ENCODE measurements at regions not wholly inside any gene's neighbourhood (a gene's known extent, or its start where the extent isn't known, plus 50 kb on each side); places are given as distances from the start of the nearest gene placed in this dataset.

DNA sequence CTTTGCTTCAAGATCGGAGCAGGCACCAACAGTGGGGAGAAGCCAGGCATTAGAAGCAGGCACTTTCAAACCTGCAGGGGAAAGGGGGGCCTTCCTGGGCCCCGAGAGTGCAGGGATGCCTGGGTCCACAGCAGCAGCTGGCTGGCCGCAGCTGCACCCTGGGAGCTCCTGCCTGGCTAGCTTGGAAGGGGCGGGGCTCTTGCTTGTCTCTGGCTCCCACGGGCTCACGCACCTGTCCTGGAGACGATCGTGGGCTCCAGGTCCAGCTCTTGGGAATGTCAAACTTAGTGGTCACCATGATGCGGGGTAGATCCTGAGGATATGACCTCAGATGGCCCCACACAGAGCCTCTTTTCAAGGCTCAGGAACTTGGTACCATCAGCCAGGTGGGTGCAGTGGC is 1673.2 kb downstream of the LRRC4C start:
- TF ChIP-seq CEBPB (IDR thresholded peaks at IDR 0.05) (no peak), RNF2 (IDR thresholded peaks at IDR 0.05; ENCODE audit: borderline replicate concordance, low read depth) (no peak), CTCF (IDR thresholded peaks at IDR 0.05) (no peak), POLR2A (IDR thresholded peaks at IDR 0.05; ENCODE audit: low read length) (no peak), MAZ (IDR thresholded peaks at IDR 0.05; ENCODE audit: borderline replicate concordance, low read depth, low read length) (no peak), HDAC2 (IDR thresholded peaks at IDR 0.05) (no peak), HOXB5 (CRISPR knock-in tag; IDR thresholded peaks at IDR 0.05) (no peak), JUN (IDR thresholded peaks at IDR 0.05) (no peak), BHLHE40 (IDR thresholded peaks at IDR 0.05; ENCODE audit: low read depth, low read length) (no peak), NR3C1 (IDR thresholded peaks at IDR 0.05) (no peak), ZNF302 (CRISPR knock-in tag; IDR thresholded peaks at IDR 0.05) (no peak), CHD4 (IDR thresholded peaks at IDR 0.05; ENCODE audit: borderline replicate concordance) (no peak)
- TF ChIP-seq, protein P1, sequence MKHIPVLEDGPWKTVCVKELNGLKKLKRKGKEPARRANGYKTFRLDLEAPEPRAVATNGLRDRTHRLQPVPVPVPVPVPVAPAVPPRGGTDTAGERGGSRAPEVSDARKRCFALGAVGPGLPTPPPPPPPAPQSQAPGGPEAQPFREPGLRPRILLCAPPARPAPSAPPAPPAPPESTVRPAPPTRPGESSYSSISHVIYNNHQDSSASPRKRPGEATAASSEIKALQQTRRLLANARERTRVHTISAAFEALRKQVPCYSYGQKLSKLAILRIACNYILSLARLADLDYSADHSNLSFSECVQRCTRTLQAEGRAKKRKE (CRISPR knock-in tag; IDR thresholded peaks at IDR 0.05; ENCODE audit: low read depth) = no peak

Data from A549 (cell line).